HG02885 (cell line): ENCODE measurements at regions not wholly inside any gene's neighbourhood (a gene's known extent, or its start where the extent isn't known, plus 50 kb on each side); places are given as distances from the start of the nearest gene placed in this dataset.

Experiments used
- ATAC-seq: cut with Tn5 transposase; IDR thresholded peaks from one replicate; pipeline ENCODE4 v1.9.1; 2021; ENCODE audit warnings: mild to moderate bottlenecking; ENCODE audit not compliant: unreplicated experiment, poor library complexity

DNA sequence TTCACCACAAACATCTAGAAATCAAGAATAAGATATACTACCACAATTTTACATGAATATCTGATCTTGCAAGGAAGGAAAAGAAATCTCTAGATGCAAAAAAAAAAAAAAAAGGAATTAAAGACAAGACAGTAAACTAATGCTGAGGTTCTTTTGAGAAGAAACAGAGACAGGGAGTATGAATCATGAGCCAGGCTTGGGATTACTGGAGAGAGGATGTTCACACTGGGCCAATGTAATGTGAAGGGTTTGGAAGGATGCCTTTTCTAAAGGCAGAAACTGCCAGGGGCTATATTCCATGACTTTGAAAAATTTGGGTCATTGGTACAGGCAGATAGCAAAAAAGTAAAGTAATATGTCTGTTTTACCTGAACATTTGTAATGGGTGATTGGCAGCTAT is 573.0 kb upstream of the IGFBP3 start:
- no peak for ATAC-seq

DNA sequence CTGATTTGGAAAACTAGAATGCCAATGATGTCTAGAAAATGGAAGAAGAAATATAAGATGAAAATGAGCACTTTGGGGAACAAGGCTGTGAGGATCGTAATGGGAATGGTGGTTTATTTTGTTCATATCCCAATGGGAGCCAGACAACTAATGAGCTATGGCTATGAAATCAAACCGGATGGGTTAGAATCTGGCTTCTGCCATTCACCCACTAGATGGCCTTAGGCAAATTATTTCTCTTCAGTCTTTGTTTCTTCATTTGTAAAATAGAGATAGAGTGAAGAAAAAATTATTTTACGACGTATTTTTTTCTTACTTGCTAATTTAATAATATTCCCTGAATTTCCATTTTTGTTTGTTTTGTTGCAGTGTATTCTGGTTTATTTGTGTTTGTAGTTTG is 572.1 kb upstream of the IGFBP3 start:
- ATAC-seq: no peak

DNA sequence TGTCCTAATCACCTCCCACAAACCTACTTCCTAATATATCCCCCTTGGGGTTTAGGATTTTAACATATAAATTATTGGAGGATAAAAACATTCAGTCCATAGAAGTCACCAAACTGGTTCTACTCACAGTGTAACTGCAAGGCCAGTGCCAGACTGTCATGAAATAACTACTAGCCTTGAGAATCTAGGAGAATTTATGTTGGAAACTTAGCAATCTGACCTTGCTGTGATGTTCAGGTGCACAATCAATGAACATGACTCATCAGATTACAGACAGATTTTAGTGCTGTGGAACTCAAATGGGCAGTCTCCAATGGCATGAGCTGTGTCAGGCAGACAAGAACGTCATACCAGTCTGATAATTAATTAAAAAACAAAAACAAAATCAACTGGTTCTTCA is 571.4 kb upstream of the IGFBP3 start:
- ATAC-seq: no peak

DNA sequence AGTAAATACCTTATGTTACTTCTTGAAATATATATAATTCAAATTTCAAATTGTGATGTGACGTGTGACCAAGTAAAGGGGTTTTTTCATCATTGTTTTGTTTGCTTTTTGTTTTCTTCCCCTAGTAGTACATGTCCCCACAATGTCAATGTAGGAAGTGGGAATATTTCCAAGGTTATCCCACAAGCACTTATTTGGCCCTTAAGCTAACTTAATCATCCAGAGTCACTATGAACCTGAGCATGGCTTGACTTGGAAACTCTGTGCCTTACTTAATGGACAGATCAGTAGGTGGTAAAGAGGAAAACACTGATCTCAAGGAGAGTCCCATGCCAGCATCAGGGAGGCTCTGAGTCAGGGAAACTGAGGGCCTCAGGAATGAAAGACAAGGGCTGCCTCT is 569.3 kb upstream of the IGFBP3 start:
- ATAC-seq: no peak

DNA sequence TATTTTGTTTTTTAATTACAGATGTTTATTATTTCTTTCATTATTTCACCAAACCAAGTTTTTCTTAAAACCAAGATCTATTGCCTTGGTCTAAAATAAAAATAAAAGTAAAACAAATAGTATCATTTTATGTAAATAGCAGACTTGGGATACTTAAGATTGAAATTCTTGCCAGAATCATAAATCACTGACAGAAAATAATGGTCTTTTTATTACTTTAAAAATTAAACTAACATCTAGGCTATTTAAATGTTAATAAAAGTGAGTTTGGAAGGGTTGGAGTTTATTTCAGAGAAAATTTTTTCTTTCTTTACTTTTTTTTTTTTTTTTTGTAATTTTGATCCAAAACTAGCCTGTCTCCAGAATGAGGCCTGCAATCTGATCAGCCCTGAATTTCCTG is 568.0 kb upstream of the IGFBP3 start:
- no peak for ATAC-seq

DNA sequence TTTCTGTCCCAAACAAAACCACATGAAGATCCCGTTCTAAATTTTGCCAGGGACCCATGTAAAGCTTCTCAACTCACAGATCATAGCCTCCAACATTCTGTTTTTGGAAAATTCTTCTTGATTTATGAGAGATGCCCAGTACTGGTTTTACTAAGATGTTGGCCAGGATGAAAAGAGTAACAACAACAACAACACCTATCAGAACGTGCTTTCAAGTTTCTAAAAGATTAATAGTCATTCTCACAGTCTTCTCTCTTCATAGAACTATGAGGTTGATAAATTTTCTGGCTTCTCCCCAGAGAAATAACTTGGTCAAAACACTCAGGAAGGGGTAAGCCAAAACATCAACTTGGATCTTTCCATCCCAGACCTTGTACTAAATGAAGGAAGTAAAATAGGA is 567.5 kb upstream of the IGFBP3 start:
- no peak for ATAC-seq

DNA sequence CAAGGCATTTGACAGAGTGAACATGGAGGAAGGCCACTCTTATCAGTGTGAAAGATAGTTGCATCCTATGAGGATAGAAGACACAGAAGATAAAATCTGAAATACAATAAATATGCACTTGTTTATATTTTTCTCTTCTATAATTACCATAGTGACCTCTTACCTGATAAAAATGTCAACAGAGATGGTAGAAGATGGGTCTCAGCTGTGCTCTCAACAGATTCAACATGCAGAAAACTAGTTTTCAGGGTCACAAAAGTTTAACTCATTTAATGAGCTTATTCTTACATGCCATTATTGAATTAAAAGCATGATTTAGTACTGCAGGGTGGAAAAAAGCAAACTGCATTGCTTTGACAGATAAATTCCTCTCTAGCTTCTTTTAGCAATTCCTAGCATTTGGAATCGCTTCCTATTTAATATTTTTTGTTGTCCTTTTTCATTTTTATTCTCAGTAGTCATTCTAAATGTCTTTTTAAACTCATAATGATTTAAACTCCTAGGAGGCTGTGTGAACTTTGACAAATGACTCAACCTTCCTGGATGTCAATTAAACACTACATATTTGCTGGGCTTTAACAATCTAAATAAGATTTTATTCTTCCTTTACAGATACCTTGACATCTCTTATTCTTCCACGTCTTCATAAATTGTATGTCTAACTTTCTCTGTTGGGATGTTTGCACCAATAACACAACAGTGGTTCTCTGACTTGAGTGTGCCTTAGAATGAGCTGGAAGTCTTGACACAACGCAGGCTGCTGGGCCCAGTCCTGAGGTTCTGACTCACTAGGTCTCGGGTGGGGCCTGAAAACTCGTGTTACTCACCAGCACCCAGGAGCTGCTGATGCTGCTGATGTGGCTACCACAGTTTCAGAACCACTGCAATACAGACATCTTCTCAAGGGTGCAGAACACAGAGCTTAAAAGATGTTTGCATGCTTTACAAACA is 565.5 kb upstream of the IGFBP3 start:
- no peak for ATAC-seq

DNA sequence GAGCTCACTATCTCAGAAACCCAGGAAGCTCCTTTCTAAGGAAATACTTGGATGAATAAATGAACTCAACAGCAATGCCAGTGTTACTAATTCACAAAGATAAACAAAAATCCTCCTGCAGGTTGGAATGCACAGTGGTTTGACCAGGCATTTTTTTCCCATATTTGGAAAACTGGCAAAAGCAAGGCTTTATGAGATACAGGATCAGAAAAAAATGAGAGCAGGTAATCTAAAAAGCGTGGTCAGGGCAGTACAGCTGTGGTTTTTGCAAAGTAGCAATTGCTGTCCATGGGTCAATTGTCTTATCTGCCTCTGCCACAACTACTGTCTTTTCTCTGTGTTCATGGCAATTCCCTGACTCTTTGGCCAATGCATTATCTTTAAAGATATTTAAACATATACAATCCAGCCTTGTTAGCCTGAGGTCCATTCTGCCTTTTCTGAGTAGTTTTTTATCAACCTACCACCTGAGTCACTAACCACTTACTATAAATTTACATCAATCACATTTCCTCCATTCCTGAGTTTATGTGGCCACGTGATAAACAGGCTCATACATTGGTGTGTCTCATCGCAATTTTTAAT is 564.5 kb upstream of the IGFBP3 start:
- ATAC-seq: no peak

- no peak for ATAC-seq
Observed at GRCh38 chr7:46484906-46485305, 563.8 kb upstream of the IGFBP3 start.

- no peak for ATAC-seq
Observed at GRCh38 chr7:46480619-46481018, 559.5 kb upstream of the IGFBP3 start.

- ATAC-seq: no peak
Observed at GRCh38 chr7:46479680-46480079, 558.6 kb upstream of the IGFBP3 start.

DNA sequence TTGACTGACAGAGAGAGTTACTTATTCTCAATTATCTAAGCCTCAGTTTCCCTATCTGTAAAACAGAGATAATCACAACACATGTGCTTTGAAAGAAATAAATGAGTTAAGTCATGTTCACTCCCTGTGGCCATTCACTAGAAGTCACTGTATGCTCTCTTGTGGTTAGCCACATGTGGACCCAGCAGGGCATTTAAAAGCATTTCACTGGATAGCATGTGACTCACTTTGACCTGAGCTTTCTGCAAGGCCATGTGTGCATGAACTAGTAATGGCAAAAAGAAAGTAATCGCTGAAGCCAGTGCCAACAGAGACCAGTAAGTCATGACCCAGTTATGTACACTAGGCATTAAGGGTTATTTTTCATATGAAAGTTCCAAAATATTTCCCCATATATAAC is 557.0 kb upstream of the IGFBP3 start:
- no peak for ATAC-seq

- no peak for ATAC-seq
Observed at GRCh38 chr7:46468753-46469356, 547.8 kb upstream of the IGFBP3 start.

- ATAC-seq: no peak
Observed at GRCh38 chr7:46463170-46463569, 542.1 kb upstream of the IGFBP3 start.

DNA sequence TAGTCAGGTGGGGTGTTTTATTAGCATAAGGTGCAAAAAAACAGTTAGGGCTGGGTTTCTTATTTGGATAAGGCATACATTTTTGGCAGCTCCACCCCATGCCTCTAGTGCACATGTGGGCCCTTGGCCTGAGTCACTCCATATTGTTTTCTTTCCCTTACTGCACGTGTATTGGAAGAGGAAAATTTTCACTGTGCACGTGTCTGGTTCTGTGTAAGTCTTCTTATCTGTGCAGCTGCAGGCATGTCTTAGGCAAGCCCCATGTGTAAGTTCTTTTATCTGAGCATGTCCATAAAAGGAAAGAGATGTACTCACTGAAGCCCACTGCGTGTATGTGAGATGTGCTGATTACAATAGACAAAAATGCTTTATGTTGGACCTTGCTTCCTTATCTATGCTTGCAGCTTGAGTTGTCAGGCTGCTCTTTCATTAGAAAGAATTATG is 540.3 kb upstream of the IGFBP3 start:
- no peak for ATAC-seq

- ATAC-seq: no peak
Observed at GRCh38 chr7:46459942-46460341, 538.9 kb upstream of the IGFBP3 start.

DNA sequence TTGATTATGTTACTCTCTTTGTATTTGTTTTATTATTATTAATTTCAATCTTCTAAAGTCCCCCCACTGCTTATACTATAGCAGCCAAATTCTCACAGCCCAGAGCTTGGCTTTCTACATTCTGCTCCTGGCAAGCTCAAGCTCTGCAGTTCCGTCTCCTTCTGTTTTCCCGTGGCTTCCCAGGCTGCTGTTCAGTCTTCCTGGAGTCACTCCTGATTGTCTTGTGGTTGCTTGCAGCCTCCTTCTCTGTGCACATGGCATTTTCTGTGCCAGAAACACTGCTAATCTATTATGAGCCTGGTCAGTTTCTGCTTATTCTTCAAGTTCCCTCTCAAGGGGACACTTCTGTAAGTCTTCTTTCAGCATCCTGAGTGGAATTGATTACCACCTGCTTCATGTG is 533.7 kb upstream of the IGFBP3 start:
- ATAC-seq: no peak

DNA sequence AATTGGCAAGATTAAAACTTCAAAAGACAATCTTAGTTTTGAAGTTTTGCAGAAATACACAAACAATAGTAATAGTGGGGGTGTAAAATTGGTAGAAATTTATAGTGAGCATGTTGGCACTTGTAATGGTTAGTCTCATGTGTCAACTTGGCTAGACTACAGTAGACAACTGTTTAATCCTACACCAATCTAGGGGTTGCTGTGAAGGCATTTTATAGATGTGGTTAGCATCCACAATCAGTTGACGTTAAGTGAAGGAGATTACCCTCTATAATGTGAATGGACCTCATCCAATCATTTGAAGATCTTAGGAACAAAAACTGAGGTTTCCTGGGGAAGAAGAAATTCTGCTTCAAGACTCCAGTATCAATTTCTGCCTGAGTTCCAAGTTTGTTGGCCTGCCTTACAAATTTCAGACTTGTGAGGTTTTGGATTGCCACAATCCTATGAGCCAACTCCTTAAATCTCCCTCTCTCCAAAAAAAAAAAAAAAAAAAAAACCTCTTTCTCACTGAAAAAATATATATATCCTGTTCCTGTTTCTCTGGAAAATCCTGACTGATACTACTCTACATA is 531.6 kb upstream of the IGFBP3 start:
- no peak for ATAC-seq

GRCh38 chr7:46451846-46452245 is 530.8 kb upstream of the IGFBP3 start:
- no peak for ATAC-seq

- no peak for ATAC-seq
Observed at GRCh38 chr7:46450886-46451285, 529.8 kb upstream of the IGFBP3 start.

GRCh38 chr7:46450425-46450824 is 529.4 kb upstream of the IGFBP3 start:
- no peak for ATAC-seq
